HG03558 (cell line): ENCODE measurements at regions not wholly inside any gene's neighbourhood (a gene's known extent, or its start where the extent isn't known, plus 50 kb on each side); places are given as distances from the start of the nearest gene placed in this dataset.
"Not testable (repeated sequence)": the region's sequence is repeated elsewhere in the genome, so short reads cannot be mapped to it uniquely, and the experiment has no call there.

Experiments
- ATAC-seq: cut with Tn5 transposase; IDR thresholded peaks from one replicate; pipeline ENCODE4 v1.9.1; 2021; ENCODE audit warnings: moderate number of reproducible peaks; ENCODE audit not compliant: unreplicated experiment; ENCODE audit errors: extremely low read depth

DNA sequence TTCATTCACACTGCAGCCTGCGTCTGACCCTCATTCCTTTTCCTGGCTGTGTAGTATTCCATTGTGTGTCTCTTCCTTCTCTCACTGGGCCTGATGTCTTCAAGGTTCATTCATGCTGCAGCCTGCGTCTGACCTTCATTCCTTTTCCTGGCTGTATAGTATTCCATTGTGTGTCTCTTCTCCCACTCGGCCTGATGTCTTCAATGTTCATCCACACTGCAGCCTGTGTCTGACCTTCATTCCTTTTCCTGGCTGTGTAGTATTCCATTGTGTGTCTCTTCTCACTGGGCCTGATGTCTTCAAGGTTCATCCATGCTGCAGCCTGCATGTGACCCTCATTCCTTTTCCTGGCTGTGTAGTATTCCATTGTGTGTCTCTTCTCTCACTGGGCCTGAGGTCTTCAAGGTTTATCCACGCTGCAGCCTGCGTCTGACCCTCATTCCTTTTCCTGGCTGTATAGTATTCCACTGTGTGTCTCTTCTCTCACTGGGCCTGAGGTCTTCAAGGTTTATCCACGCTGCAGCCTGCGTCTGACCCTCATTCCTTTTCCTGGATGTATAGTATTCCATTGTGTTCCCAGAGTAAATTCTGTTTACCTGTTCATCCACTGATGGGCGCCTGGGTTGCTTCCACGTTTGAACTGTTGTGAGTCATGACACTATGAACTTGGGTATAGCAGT lies 191.0 kb downstream of the CRLF2 start:
- ATAC-seq, result not testable (repeated sequence)

- no peak for ATAC-seq
Measured at GRCh38 chrX:1020634-1021166, 191.7 kb downstream of the CRLF2 start.

- not testable (repeated sequence) for ATAC-seq
Measured at GRCh38 chrX:1016926-1017325, 195.5 kb downstream of the CRLF2 start.

DNA sequence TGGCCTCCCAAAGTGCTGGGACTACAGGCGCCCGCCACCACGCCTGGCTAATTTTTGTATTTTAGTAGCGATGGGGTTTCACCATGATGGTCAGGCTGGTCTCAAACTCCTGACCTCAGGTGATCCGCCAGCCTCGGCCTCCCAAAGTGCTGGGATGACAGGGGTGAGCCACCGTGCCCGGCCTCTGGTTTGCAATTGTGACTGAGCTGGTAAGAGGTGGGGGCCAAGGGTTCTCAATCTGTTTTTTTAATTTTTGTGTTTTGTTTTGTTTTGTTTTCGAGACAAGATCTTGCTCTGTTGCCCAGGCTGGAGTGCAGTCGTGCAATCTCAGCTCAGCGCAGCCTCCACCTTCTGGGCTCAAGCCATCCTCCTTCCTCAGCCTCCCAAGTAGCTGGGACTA lies 196.2 kb downstream of the CRLF2 start:
- not testable (repeated sequence) for ATAC-seq

- no peak for ATAC-seq
Measured at GRCh38 chrX:1012678-1013300, 199.7 kb downstream of the CRLF2 start.

DNA sequence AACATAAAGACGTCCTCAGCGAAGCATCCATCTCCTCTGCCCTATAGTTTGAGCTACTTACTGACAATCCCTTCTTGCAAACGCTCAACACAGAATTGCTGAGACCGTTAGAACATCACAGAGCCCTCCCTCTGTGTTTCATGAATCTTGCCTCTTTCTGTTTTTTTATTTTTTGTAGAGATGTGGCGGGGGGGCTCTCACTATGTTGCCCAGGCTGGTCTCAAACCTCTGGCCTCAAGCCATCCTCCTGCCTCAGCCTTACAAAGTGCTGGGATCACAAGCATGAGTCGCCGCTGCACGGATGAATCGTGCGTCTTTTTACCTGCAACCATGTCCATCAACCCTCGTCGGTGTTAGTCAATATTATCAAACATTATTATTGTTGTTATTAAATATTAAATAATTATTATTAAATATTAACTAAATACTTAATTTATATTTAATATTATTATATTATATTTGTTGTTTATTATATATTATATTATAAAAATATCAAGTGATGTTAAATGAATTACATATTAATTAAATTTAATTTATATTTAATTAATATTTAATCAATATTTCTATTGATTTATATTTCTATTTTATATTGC lies 200.7 kb downstream of the CRLF2 start:
- ATAC-seq, result no peak

- ATAC-seq, result no peak
Measured at GRCh38 chrX:1009771-1010170, 202.7 kb downstream of the CRLF2 start.

GRCh38 chrX:1006156-1006730 lies 206.2 kb downstream of the CRLF2 start:
- no peak for ATAC-seq

- ATAC-seq, result no peak
Measured at GRCh38 chrX:1002611-1003010, 209.8 kb downstream of the CRLF2 start.

DNA sequence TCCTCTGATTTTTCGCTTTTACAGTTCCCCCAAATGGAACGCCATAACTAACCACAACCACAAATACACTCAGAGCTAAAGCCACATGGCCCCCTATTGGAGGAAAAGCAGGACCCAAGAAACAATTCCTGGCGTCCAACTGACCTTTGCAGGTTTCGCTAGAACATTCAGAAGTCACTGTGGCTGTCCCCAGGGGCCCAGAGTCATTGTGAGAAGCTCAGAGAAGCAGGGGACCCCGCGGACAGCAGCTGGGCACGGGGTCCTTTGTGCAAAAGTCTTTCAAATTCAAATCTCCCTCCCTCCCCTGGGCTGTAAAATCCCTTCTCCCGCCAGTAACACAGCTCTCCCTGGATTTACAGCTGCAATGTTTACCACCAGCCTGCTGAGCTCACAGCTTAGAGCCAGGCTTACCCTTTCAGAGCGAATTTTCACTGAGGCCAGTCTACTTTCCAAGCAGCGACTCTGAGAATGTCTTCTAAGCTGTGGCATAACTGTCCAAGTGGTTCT lies 214.8 kb downstream of the CRLF2 start:
- ATAC-seq, result no peak

DNA sequence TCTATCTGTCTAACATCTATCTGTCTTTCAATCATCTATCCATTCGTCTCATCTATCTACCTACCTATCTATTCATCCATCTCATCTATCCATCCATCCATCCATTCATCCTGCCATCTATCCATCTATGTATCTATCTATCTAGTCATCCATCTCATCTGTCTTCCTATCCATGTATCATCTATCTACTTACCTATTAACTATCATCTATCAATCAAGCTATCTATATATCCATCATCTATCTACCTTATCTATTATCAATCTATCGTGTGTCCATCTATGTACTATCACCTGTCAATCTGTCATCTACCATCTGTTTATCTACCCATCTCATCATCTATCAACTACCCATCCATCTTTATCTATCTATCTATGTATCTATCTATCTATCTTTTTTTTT lies 217.7 kb downstream of the CRLF2 start:
- ATAC-seq, result no peak

GRCh38 chrX:989959-990510 lies 222.4 kb downstream of the CRLF2 start:
- ATAC-seq, result peak; percentile 94

DNA sequence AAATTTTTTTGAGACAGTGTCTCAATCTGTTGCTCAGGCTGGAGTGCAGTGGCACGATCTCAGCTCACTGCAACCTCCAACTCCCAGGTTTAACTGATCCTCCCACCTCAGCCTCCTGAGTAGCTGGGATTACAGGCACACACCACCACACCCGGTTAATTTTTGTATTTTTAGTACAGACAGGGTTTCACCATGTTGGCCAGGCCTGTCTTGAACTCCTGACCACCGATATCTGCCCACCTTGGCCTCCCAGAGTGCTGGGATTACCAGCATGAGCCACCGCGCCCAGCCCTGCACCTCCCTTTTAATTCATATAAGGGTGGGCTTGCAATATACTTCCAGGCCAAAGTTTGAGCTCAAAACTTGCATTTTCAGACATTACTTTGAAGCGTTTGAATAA lies 223.9 kb downstream of the CRLF2 start:
- ATAC-seq, result not testable (repeated sequence)

DNA sequence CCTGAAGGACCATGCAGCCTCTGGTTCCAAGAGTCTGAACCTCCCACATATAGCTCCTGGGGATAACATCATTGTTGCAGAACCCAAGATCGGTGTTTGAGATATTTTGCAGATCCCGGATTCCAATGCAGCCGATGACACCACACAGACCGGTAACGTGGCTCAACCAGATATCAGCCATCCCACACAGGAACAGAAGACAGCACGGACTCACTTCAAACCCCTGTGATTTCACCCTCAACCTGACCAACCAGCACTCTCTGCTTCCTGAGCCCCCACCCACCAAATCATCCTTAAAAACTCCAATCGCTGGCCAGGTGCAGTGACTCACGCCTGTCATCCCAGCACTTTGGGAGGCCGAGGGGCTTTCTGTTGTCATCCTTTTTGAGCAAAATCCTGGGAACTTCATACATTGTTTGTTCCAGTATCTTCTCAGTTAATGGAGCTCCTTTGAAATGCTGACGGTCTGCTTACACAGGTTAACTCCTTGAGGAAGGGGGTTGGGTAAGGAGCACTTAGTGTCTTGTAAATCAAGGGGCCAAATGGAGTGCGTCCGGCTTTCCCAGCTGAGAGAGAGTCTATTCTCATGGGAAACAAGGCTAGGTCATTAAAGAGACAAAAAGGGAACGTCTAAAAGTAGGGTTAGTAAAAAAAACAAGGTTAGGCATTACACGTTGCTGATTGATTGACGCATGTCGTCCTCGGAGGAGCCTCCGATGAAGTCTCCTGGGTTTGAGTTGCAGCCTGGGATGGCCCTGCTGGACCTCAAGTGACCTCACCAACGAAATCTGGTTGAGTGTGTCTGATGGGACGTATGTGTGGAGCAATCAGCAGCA lies 230.4 kb downstream of the CRLF2 start:
- ATAC-seq, result no peak

GRCh38 chrX:980587-981235 lies 231.7 kb downstream of the CRLF2 start:
- no peak for ATAC-seq

DNA sequence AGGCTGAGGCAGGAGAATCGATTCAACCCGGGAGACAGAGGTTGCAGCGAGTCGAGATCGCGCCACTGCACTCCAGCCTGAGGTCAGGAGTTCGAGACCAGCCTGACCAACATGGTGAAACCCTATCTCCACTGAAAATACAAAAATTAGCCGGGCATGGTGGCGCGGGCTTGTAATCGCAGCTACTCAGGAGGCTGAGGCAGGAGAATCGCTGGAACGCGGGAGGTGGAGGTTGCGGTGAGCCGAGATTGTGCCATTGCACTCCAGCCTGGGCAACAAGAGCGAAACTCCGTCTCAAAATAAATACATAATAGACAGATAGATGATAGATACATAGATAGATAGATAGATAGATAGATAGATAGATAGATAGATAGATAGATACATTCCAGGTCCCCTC lies 233.3 kb downstream of the CRLF2 start:
- ATAC-seq, result not testable (repeated sequence)

DNA sequence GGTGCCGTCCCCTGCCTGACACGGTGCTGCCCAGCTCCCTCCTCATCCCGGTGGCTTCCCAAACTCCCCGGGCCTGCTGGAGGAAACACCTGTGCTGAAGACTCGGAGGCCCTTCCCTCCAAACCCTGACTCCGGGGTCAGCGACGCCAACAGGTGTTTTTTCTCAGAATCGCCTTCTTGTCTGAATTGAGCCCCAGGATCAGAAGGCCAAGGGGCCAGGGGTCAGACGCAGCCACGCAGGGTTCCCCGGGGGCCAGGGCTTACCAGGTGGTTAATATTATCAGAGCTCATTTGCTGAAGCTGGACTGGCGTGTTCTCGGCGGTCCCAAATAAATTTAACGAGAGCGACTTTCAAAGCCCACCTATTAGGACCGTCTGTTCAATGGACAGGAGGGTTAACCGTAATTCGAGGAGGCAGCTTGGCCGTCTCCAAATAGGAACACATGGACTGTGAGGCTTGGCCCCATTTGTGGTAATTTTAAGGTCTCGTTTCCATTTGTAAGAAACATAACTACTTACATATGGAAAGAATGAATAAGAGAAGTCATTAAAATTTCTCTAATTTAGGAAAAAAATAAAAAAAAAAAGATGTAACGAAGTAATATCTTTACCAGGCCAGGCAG lies 239.3 kb downstream of the CRLF2 start:
- no peak for ATAC-seq

DNA sequence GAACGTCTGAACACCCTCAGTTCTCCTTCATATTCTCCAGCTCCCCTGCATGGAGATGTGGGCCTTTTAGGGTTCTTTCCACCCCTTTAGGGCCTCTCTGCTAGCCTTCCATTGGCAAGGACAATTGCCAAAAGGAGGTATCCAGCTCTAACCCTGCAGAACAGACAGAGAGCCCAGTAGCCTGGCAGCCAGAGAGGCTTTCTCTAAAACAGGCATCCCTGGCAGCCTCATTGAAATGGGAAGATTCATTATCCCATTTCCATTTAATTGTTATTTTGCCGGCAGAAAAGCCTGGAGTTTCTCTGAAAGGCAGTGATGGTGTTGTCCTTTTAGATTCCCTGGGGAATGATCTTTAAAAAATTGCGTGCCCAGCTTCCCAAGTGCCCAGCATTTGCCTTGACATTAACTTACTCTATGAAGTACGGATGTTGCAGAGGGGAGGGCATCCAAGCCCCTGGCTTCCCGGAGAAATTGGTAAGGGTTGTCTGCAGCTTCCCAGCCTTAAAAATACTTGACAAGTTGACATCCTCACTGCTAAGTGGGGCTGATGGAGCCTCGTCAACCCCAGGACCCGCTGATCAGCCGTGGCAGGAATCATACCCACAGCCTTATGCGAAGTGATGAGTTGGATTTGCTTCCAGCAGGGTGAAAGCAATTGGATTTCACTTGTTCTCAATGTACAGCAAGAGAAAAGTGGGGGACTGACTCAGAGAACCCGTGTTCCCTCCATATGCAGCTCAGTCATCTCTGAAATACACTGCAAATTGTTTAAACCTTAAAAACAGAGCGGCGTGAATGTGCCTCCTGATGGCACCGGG lies 244.1 kb downstream of the CRLF2 start:
- no peak for ATAC-seq
